ENCODE measurements at regions not wholly inside any gene's neighbourhood (a gene's known extent, or its start where the extent isn't known, plus 50 kb on each side); places are given as distances from the start of the nearest gene placed in this dataset.

- TF ChIP-seq, protein P1, sequence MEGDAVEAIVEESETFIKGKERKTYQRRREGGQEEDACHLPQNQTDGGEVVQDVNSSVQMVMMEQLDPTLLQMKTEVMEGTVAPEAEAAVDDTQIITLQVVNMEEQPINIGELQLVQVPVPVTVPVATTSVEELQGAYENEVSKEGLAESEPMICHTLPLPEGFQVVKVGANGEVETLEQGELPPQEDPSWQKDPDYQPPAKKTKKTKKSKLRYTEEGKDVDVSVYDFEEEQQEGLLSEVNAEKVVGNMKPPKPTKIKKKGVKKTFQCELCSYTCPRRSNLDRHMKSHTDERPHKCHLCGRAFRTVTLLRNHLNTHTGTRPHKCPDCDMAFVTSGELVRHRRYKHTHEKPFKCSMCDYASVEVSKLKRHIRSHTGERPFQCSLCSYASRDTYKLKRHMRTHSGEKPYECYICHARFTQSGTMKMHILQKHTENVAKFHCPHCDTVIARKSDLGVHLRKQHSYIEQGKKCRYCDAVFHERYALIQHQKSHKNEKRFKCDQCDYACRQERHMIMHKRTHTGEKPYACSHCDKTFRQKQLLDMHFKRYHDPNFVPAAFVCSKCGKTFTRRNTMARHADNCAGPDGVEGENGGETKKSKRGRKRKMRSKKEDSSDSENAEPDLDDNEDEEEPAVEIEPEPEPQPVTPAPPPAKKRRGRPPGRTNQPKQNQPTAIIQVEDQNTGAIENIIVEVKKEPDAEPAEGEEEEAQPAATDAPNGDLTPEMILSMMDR (IDR thresholded peaks at IDR 0.05) = no peak
- no peak for TF ChIP-seq POLR2A (IDR thresholded peaks at IDR 0.05)
- H3K36me3 ChIP-seq = no peaks in the 10 kb centered on the region
- H3K27me3 ChIP-seq = peaks cover 0 to 22% (median 0%) of the 10 kb centered on the region in 9 donors
- ATAC-seq (no peak), DNase-seq (no peak)
- intact Hi-C loops (cut with DNase I) = no loop called here
- H3K9me3 ChIP-seq = no peaks in the 10 kb centered on the region
- H3K4me3 ChIP-seq = no peak overlapping the region
- WGBS, 4 donors = 85 to 92% (median 89%) methylated on average over 5 to 7 of the region's 7 CpGs
- H3K27ac ChIP-seq = no peak overlapping the region
- no peaks in the 10 kb centered on the region for H3K4me1 ChIP-seq
Measured at GRCh38 chr20:24112360-24112759, 123.8 kb upstream of the GGTLC1 start.

DNA sequence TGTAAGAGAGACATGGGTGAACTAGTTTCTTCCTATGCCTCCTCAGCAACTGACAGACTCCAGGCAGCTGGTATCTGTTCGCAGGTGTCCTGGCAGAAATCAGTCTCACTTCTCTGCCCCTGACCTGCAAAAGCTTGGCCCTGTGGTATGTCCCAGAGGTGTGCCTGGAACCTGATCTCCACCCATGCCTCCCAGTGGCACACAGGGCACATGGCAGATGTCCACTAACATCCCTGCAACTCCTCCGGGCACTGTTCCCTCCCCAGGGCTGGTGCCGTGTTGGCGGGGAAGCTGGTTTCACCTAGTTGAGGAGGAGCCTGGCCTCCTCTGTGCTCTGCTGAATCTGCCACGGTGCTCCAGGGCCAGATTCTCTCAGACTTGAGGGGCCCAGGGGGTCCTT is 123.3 kb upstream of the GGTLC1 start:
- DNase-seq (no peak), ATAC-seq (no peak)
- Histone ChIP-seq H3K27me3 (peaks cover 0 to 17% (median 0%) of the 10 kb centered on the region in 9 donors), H3K4me1 (no peaks in the 10 kb centered on the region), H3K4me3 (no peak overlapping the region), H3K9me3 (no peaks in the 10 kb centered on the region), H3K36me3 (no peaks in the 10 kb centered on the region), H3K27ac (no peak overlapping the region)
- WGBS, 4 donors = 58 to 69% (median 63%) methylated on average over 4 to 5 of the region's 5 CpGs
- intact Hi-C loops (cut with DNase I) = no loop called here
- TF ChIP-seq POLR2A (IDR thresholded peaks at IDR 0.05) = no peak
- TF ChIP-seq, protein P1 (IDR thresholded peaks at IDR 0.05) = no peak

GRCh38 chr20:24109537-24109936 is 121.0 kb upstream of the GGTLC1 start:
- intact Hi-C loops (cut with DNase I) = loop anchor here in 2 of 10 donors (5.0 to 10.0 kb wide), 2 partner anchors 805 to 808 kb away; no protein-coding TSS in a partner anchor
- H3K9me3 ChIP-seq = no peaks in the 10 kb centered on the region
- H3K27ac ChIP-seq = no peak overlapping the region
- no peak overlapping the region for H3K4me3 ChIP-seq
- no peaks in the 10 kb centered on the region for H3K36me3 ChIP-seq
- no peaks in the 10 kb centered on the region for H3K4me1 ChIP-seq
- no peak for DNase-seq
- peaks cover 0 to 34% (median 0%) of the 10 kb centered on the region in 9 donors for H3K27me3 ChIP-seq
- no peak for TF ChIP-seq POLR2A (IDR thresholded peaks at IDR 0.05)
- TF ChIP-seq, protein P1 (IDR thresholded peaks at IDR 0.05) = no peak
- ATAC-seq = no peak
- WGBS, 4 donors = 90 to 95% (median 91%) methylated on average over 10 of the region's 10 CpGs

GRCh38 chr20:24109008-24109407 is 120.4 kb upstream of the GGTLC1 start:
- WGBS, 4 donors = 87 to 97% (median 91%) methylated on average over 12 of the region's 12 CpGs
- TF ChIP-seq, protein P1 (IDR thresholded peaks at IDR 0.05) = no peak
- no peak for TF ChIP-seq POLR2A (IDR thresholded peaks at IDR 0.05)
- ATAC-seq (no peak), DNase-seq (no peak)
- H3K9me3 ChIP-seq = no peaks in the 10 kb centered on the region
- H3K4me3 ChIP-seq = no peak overlapping the region
- intact Hi-C loops (cut with DNase I) = loop anchor here in 2 of 10 donors (5.0 to 10.0 kb wide), 2 partner anchors 806 to 808 kb away; no protein-coding TSS in a partner anchor
- no peak overlapping the region for H3K27ac ChIP-seq
- no peaks in the 10 kb centered on the region for H3K36me3 ChIP-seq
- peaks cover 0 to 34% (median 0%) of the 10 kb centered on the region in 9 donors for H3K27me3 ChIP-seq
- no peaks in the 10 kb centered on the region for H3K4me1 ChIP-seq

Data from heart left ventricle (tissue), 16 donors.